Ovary (tissue), 7 donors: ENCODE measurements at regions not wholly inside any gene's neighbourhood (a gene's known extent, or its start where the extent isn't known, plus 50 kb on each side); places are given as distances from the start of the nearest gene placed in this dataset.

ENCODE experiments used
- DNase-seq, 5 donors: peaks; one replicate each; pipeline ENCODE4 v3.0.0-alpha.2; 2019 to 2020
- H3K27ac ChIP-seq, 2 donors: fragments of 200-600 bp; one replicate each; pipeline versions ENCODE4 v1.5.1 to v1.8.0; 2019 to 2022
- H3K27me3 ChIP-seq: fragments of 200-600 bp; one replicate; pipeline ENCODE4 v1.8.0; 2022
- H3K36me3 ChIP-seq: fragments of 200-600 bp; sonication (generic); one replicate; pipeline ENCODE4 v1.5.1; 2019
- H3K4me1 ChIP-seq: one replicate; pipeline ENCODE4 v1.8.1; 2013; ENCODE audit warnings: mild to moderate bottlenecking, moderate library complexity; ENCODE audit not compliant: insufficient read depth
- H3K4me3 ChIP-seq: fragments of 200-600 bp; sonication (generic); one replicate; pipeline ENCODE4 v1.5.1; 2017
- H3K9me3 ChIP-seq, 2 donors: fragments of 200-600 bp in 1 of 2; sonication (generic) in 1 of 2; one replicate each; pipeline versions ENCODE4 v1.5.1 to v1.8.1; 2013 to 2019; ENCODE audit warnings: mild to moderate bottlenecking in 1 of 2, moderate library complexity in 1 of 2
- EP300 ChIP-seq: sonication (generic); formaldehyde crosslinking; IDR thresholded peaks from one replicate; pipeline ENCODE4 v1.6.1; 2017; ENCODE audit warnings: antibody characterized with exemption
- POLR2A ChIP-seq: fragments of 450-650 bp; IDR thresholded peaks from one replicate; pipeline ENCODE4 v1.6.1; 2017; ENCODE audit warnings: antibody characterized with exemption, mild to moderate bottlenecking, moderate library complexity
- WGBS, 3 donors: extraction: QIAGEN DNeasy Blood & Tissue Kit in 1 of 3; methylation state at CpG; one replicate each; pipeline versions ENCODE4 v1.1.5 to v1.1.7; 2013 to 2017; 5-methylcytosine and 5-hydroxymethylcytosine counted together
- intact Hi-C, 4 donors: fragments of 100-400 bp; cut with DNase I; formaldehyde crosslinking; loops; one replicate each; pipeline versions ENCODE4 v1.11.0 to v1.15.1; 2022 to 2023
- TF ChIP-seq, protein P1 (sequence below), 3 donors: fragments of 450-650 bp in 2 of 3; fragments of 200-600 bp in 1 of 3; IDR thresholded peaks; one replicate each; pipeline versions ENCODE4 v1.5.1 to v1.8.0; 2016 to 2022; ENCODE audit warnings: antibody characterized with exemption in 3 of 3, mild to moderate bottlenecking in 1 of 3
- donor health status: DM: no; HTN: no; CAD: no; lungs with moderate emphysema.
- donor health status: DM: no; HTN: no; CAD: no.
- donor health status: Bipolar disorder and iron deficiency.
- donor health status: DM: no; HTN: no; CAD: no.
- donor health status: DM: yes; HTN: yes; CAD: no.

DNA sequence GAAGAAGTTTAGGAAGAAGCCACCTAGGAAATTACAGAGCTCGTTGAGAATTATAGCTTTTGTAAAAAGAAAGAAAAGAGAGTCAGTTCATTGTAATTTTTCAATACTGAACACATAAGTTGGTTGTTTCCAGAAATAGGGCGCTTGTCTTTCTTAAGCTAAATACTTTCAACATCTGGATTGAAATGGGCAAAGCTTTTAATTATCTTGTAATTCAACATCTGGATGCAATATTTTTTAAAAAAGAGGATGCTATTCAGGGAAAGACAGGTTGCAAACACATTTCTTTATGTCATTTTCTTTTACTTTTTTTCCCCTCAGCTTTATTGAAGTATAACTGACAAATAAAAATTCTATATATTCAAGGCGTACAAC, 100.7 kb upstream of the TRPC7 start:
- DNase-seq = no peak
- WGBS, 3 donors = 47 to 56% (median 48%) methylated on average over 3 of the region's 3 CpGs
- intact Hi-C loops = no loop called here
- Histone ChIP-seq H3K9me3 (no peaks in the 10 kb centered on the region), H3K36me3 (no peaks in the 10 kb centered on the region), H3K4me3 (no peak overlapping the region), H3K4me1 (no peaks in the 10 kb centered on the region), H3K27ac (no peak overlapping the region), H3K27me3 (no peaks in the 10 kb centered on the region)
- TF ChIP-seq POLR2A (no peak), EP300 (no peak)
- TF ChIP-seq, protein P1, sequence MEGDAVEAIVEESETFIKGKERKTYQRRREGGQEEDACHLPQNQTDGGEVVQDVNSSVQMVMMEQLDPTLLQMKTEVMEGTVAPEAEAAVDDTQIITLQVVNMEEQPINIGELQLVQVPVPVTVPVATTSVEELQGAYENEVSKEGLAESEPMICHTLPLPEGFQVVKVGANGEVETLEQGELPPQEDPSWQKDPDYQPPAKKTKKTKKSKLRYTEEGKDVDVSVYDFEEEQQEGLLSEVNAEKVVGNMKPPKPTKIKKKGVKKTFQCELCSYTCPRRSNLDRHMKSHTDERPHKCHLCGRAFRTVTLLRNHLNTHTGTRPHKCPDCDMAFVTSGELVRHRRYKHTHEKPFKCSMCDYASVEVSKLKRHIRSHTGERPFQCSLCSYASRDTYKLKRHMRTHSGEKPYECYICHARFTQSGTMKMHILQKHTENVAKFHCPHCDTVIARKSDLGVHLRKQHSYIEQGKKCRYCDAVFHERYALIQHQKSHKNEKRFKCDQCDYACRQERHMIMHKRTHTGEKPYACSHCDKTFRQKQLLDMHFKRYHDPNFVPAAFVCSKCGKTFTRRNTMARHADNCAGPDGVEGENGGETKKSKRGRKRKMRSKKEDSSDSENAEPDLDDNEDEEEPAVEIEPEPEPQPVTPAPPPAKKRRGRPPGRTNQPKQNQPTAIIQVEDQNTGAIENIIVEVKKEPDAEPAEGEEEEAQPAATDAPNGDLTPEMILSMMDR (IDR thresholded peaks at IDR 0.05) = no peak

DNA sequence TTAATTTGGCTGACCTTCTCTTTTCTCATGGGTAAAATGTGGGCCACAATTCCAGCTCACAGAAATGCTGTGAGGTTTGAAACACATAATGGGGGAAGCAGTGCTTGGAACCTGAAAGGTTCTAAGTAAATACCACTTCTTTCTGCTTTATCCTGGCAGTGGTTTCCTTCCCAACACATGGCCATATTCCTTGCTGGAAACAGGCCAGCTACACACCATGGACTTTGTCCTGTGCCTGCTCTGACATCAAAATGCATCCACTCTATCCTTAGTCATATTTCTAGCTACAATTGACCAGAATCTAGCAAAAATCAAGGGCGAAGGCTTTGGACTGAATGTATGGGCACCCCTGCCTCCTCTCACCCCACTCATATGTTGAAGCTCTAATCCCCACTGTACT, 93.1 kb upstream of the TRPC7 start:
- Histone ChIP-seq H3K9me3 (no peaks in the 10 kb centered on the region), H3K36me3 (no peaks in the 10 kb centered on the region), H3K27me3 (no peaks in the 10 kb centered on the region), H3K4me1 (no peaks in the 10 kb centered on the region), H3K4me3 (no peak overlapping the region), H3K27ac (no peak overlapping the region)
- TF ChIP-seq EP300 (no peak), POLR2A (no peak)
- TF ChIP-seq, protein P1 (IDR thresholded peaks at IDR 0.05) = no peak
- intact Hi-C loops = no loop called here
- 86 to 95% (median 90%) methylated on average over 1 of the region's 1 CpG for WGBS, 3 donors
- no peak for DNase-seq

DNA sequence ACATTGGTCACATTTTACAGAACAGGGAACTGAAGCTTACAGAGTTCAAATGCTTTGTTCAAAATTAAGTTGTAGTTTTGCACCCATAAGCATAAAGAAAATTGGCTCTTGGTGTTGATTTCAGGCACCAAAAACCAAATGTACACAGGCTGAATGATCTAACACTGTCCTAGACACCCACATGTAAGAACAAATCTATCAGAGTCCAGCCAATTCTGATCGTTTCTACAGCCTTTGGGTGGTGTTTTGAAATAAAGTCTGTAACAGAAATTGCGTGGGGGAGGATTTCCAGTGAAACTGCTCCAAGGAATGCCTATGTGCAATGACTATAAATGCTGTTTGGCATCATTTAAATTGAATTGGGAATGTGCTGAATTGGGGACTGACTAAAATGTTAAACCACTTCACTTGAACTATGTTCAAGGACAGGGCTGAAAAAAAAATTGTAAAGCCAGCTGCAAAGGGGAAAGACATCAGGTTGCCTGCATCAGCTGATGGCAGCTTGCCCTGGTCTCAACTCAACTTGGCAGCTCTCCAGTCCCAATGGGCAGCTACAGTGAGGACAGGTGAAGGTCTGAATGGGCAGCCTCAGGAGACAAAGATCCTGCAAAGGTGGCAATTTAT, 92.2 kb upstream of the TRPC7 start:
- H3K4me3 ChIP-seq = no peak overlapping the region
- TF ChIP-seq POLR2A = no peak
- TF ChIP-seq, protein P1 (IDR thresholded peaks at IDR 0.05) = no peak
- TF ChIP-seq EP300 = no peak
- intact Hi-C loops = no loop called here
- H3K9me3 ChIP-seq = no peaks in the 10 kb centered on the region
- no peak overlapping the region for H3K27ac ChIP-seq
- 2 to 4% (median 2%) methylated on average over 2 of the region's 2 CpGs for WGBS, 3 donors
- DNase-seq = no peak
- H3K4me1 ChIP-seq = no peaks in the 10 kb centered on the region
- H3K27me3 ChIP-seq = no peaks in the 10 kb centered on the region
- no peaks in the 10 kb centered on the region for H3K36me3 ChIP-seq

DNA sequence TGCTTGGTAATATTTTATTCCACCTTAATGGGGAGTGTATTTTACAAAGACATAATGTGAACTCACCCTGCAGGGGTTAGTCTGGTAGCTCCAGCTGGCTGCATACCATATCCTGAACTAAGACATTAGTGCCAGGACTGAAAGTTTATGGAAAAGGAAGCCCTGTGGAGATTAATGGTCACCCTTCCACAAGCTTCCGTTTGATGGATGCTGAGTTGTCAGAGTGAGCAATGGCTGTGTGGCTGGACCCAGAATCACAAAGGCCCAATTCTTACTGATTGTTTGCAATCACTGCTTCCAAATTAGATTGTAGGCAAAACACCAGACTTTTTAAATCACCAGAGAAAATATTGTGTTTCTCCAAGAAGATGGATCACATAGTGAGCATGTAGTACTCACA, 90.1 kb upstream of the TRPC7 start:
- H3K27me3 ChIP-seq = no peaks in the 10 kb centered on the region
- H3K4me1 ChIP-seq = no peaks in the 10 kb centered on the region
- H3K4me3 ChIP-seq = no peak overlapping the region
- no peak overlapping the region for H3K27ac ChIP-seq
- intact Hi-C loops = no loop called here
- no peaks in the 10 kb centered on the region for H3K36me3 ChIP-seq
- no peak for DNase-seq
- TF ChIP-seq, protein P1 (IDR thresholded peaks at IDR 0.05) = no peak
- TF ChIP-seq POLR2A (no peak), EP300 (no peak)
- H3K9me3 ChIP-seq = no peaks in the 10 kb centered on the region
- 4 to 33% (median 23%) methylated on average over 1 of the region's 1 CpG for WGBS, 3 donors
